ENCODE measurements at regions not wholly inside any gene's neighbourhood (a gene's known extent, or its start where the extent isn't known, plus 50 kb on each side); places are given as distances from the start of the nearest gene placed in this dataset.

- H4K20me1 ChIP-seq (ENCODE audit: insufficient read depth) = no peaks in the 10 kb centered on the region
- peaks cover 46% of the 10 kb centered on the region in 2 experiments for H3K4me1 ChIP-seq (ENCODE audit: control insufficient read depth in 1 of 2, insufficient read depth in 2 of 2, low read depth in 1 of 2, low read length in 1 of 2)
- peaks cover 36% of the 10 kb centered on the region for H3F3A ChIP-seq (replicated peaks; ENCODE audit: insufficient read depth)
- H3K27me3 ChIP-seq (ENCODE audit: insufficient read depth) = no peaks in the 10 kb centered on the region
- TF ChIP-seq MAX (IDR thresholded peaks at IDR 0.05; ENCODE audit: low read depth) (0 out of 2 replicates have a peak, but pooled peaks have one; percentile 17), YY1 (IDR thresholded peaks at IDR 0.05; ENCODE audit: low read depth) (no peak), CTCF (IDR thresholded peaks at IDR 0.05) (no peak), RCOR1 (IDR thresholded peaks at IDR 0.05; ENCODE audit: low read length) (no peak), TCF12 (IDR thresholded peaks at IDR 0.05) (peak; percentile 15; the same call in 1 of the 2 replicates), MXI1 (IDR thresholded peaks at IDR 0.05; ENCODE audit: low read depth, low read length) (no peak), NFIC (IDR thresholded peaks at IDR 0.05; ENCODE audit: borderline replicate concordance) (no peak), FOXM1 (IDR thresholded peaks at IDR 0.05; ENCODE audit: low read depth) (no peak), RXRA (IDR thresholded peaks at IDR 0.05; ENCODE audit: borderline replicate concordance, low read depth) (0 out of 2 replicates have a peak, but pooled peaks have one; percentile 35), EP300 (IDR thresholded peaks at IDR 0.05; ENCODE audit: borderline replicate concordance in 1 of 2, low read depth in 1 of 2, low read length in 1 of 2) (peak in 1 of 2 experiments; percentile 54; a peak in 1 of 4 replicates)
- POLR2A ChIA-PET = interaction anchor here (1.1 to 1.8 kb wide), 3 partner anchors 24 to 137 kb away, joined by 3 to 5 read pairs (median 5); partner anchors contain the start of gene CIPC
- peak overlapping the region; percentile 64 for H2AFZ ChIP-seq (ENCODE audit: low read depth)
- H3K4me3 ChIP-seq (ENCODE audit: low read depth in 2 of 2, low read length in 1 of 2) = peak overlapping the region; percentile 6 to 14; a peak in 2 of 4 replicates
- no peaks in the 10 kb centered on the region for H3K9me2 ChIP-seq
- peak overlapping the region; percentile 67 for H3K4me2 ChIP-seq
- peak overlapping the region; percentile 52; the same call in 1 of the 2 replicates for H3K9ac ChIP-seq
- 42% methylated on average over 21 of the region's 24 CpGs for WGBS (ENCODE audit: low lambda C conversion rate)
- H3K9me3 ChIP-seq = no peaks in the 10 kb centered on the region
- CTCF ChIA-PET = interaction anchor here (0.6 to 1.6 kb wide), 7 partner anchors 10 to 296 kb away, joined by 3 to 6 read pairs (median 4); no protein-coding TSS in a partner anchor
- H3K79me2 ChIP-seq (ENCODE audit: insufficient read depth) = peaks cover 6% of the 10 kb centered on the region; the same call in 1 of the 2 replicates
- H3K36me3 ChIP-seq (replicated peaks in 1 of 2; ENCODE audit: control insufficient read depth in 1 of 2, insufficient read depth in 2 of 2, low read length in 1 of 2) = no peaks in the 10 kb centered on the region
- DNase-seq = no peak
- peak overlapping the region; percentile 62 to 98 for H3K27ac ChIP-seq (ENCODE audit: low read depth in 2 of 2, low read length in 1 of 2)
Observed at GRCh38 chr14:76961631-76962302, 66.7 kb downstream of the IRF2BPL start.

DNA sequence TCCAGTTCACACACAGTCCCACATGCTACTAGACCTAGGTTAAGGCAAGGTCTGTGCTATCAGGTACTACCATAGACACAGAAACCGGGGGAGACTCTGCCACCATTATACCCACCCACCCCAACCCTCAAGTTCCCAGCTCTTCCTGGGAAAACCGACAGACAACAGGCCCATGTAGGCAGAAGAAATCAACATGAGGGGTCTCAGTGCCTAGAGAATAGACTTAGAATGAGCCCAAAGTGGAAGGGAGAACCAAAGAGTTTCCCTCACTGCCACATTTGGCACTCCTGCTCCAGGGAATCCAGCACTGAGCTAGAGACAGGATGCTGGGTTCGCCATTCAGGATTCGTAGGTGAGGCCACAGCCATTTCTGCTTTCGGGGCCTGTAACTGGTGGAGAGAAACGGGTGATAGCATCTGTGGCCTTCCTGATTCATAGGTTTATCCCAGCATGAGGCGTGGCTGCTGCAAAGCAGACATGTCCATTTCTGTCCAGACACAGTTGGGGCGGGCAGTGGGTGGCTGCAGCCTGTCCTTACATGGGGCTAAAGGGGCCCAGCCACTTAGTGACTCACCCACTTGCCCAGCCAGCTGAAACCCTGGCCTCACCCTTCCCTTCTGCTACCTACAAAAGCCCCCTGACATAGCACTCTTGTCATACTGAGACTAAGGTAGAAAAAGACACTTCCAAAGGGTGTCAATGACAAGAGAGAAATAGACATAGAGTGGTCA lies 69.4 kb downstream of the IRF2BPL start:
- peak overlapping the region; percentile 98 to 99 for H3K27ac ChIP-seq (ENCODE audit: low read depth in 2 of 2, low read length in 1 of 2)
- peak overlapping the region; percentile 26; the same call in 1 of the 2 replicates for H3K4me2 ChIP-seq
- DNase-seq = peak; percentile 77
- H3K36me3 ChIP-seq (replicated peaks in 1 of 2; ENCODE audit: control insufficient read depth in 1 of 2, insufficient read depth in 2 of 2, low read length in 1 of 2) = no peaks in the 10 kb centered on the region
- peaks cover 67% of the 10 kb centered on the region in 2 experiments for H3K4me1 ChIP-seq (ENCODE audit: control insufficient read depth in 1 of 2, insufficient read depth in 2 of 2, low read depth in 1 of 2, low read length in 1 of 2)
- 28% methylated on average over 6 of the region's 8 CpGs for WGBS (ENCODE audit: low lambda C conversion rate)
- no peaks in the 10 kb centered on the region for H3K9me3 ChIP-seq
- H3F3A ChIP-seq (replicated peaks; ENCODE audit: insufficient read depth) = peaks cover 59% of the 10 kb centered on the region
- H2AFZ ChIP-seq (ENCODE audit: low read depth) = peak overlapping the region; percentile 76
- H3K27me3 ChIP-seq (ENCODE audit: insufficient read depth) = no peaks in the 10 kb centered on the region
- H3K9ac ChIP-seq = peak overlapping the region; percentile 46; the same call in 1 of the 2 replicates
- no peak overlapping the region for H3K4me3 ChIP-seq (ENCODE audit: low read depth in 2 of 2, low read length in 1 of 2)
- H4K20me1 ChIP-seq (ENCODE audit: insufficient read depth) = no peaks in the 10 kb centered on the region
- peaks cover 14% of the 10 kb centered on the region for H3K79me2 ChIP-seq (ENCODE audit: insufficient read depth)
- ChIA-PET CTCF (interaction anchor here (1.5 to 6.1 kb wide), 5 partner anchors 10 to 70 kb away, joined by 4 to 45 read pairs (median 7); partner anchors contain the start of gene IRF2BPL), POLR2A (interaction anchor here (0.7 to 5.1 kb wide), 5 partner anchors 12 to 69 kb away, joined by 3 to 36 read pairs (median 5); no protein-coding TSS in a partner anchor)
- H3K9me2 ChIP-seq = no peaks in the 10 kb centered on the region
- no peak for TF ChIP-seq FOXM1 (IDR thresholded peaks at IDR 0.05; ENCODE audit: low read depth)
- 0 out of 2 replicates have a peak, but pooled peaks have one; percentile 36 for TF ChIP-seq FOXJ3 (CRISPR knock-in tag; IDR thresholded peaks at IDR 0.05)
- TF ChIP-seq RXRA (IDR thresholded peaks at IDR 0.05; ENCODE audit: borderline replicate concordance, low read depth) = peak; percentile 44; the same call in 1 of the 2 replicates
- peak; percentile 38; the same call in 1 of the 2 replicates for TF ChIP-seq JUND (IDR thresholded peaks at IDR 0.05)
- peak; percentile 75; the same call in 1 of the 2 replicates for TF ChIP-seq FOSL2 (IDR thresholded peaks at IDR 0.05; ENCODE audit: borderline replicate concordance, low read depth)
- TF ChIP-seq SMC3 (IDR thresholded peaks at IDR 0.05; ENCODE audit: low read depth, low read length) = no peak
- TF ChIP-seq GATA2 (CRISPR knock-in tag; IDR thresholded peaks at IDR 0.05) = peak; percentile 93
- no peak for TF ChIP-seq NRF1 (IDR thresholded peaks at IDR 0.05; ENCODE audit: low read depth, low read length)
- no peak for TF ChIP-seq IRF3 (IDR thresholded peaks at IDR 0.05; ENCODE audit: low read depth, low read length)
- TF ChIP-seq MEF2A (IDR thresholded peaks at IDR 0.05; ENCODE audit: borderline replicate concordance, low read depth) = no peak
- TF ChIP-seq YY1 (IDR thresholded peaks at IDR 0.05; ENCODE audit: low read depth) = peak; percentile 77; the same call in 1 of the 2 replicates
- TF ChIP-seq EP300 (IDR thresholded peaks at IDR 0.05; ENCODE audit: borderline replicate concordance in 1 of 2, low read depth in 1 of 2, low read length in 1 of 2) = peak; percentile 69 to 73; a peak in 3 of 4 replicates
- TF ChIP-seq RFX5 (IDR thresholded peaks at IDR 0.05; ENCODE audit: low read length) = peak; percentile 35; the same call in 1 of the 2 replicates
- TF ChIP-seq, protein P1, sequence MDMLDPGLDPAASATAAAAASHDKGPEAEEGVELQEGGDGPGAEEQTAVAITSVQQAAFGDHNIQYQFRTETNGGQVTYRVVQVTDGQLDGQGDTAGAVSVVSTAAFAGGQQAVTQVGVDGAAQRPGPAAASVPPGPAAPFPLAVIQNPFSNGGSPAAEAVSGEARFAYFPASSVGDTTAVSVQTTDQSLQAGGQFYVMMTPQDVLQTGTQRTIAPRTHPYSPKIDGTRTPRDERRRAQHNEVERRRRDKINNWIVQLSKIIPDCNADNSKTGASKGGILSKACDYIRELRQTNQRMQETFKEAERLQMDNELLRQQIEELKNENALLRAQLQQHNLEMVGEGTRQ (IDR thresholded peaks at IDR 0.05; ENCODE audit: borderline replicate concordance, low read depth, low read length) = no peak
- peak; percentile 51 for TF ChIP-seq POLR2AphosphoS5 (IDR thresholded peaks at IDR 0.05; ENCODE audit: low read depth, low read length)
